ENCODE measurements at regions not wholly inside any gene's neighbourhood (a gene's known extent, or its start where the extent isn't known, plus 50 kb on each side); places are given as distances from the start of the nearest gene placed in this dataset.

DNA sequence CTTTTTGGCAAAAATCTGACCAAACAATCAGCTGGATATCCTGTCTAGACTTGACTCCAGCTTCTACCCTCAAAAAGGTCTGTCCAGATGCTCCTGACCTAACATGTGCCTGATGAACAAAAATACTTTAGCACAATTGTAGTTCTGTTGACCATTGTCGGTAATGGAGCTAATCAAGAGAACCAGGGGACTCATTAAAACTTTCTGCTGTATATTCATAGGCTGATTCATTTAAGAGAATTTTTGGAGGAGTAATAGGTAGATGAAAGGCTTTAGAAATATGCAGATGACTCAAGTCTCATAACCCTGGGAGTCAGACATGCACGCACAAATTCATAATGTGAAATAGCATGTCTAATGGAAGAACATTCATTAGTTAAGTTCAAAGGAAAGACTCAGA, 514.2 kb downstream of the TXNL1 start:
- no peaks in the 10 kb centered on the region for H3K27me3 Mint-ChIP-seq (ENCODE audit: low read depth)
- TF ChIP-seq, protein P1, sequence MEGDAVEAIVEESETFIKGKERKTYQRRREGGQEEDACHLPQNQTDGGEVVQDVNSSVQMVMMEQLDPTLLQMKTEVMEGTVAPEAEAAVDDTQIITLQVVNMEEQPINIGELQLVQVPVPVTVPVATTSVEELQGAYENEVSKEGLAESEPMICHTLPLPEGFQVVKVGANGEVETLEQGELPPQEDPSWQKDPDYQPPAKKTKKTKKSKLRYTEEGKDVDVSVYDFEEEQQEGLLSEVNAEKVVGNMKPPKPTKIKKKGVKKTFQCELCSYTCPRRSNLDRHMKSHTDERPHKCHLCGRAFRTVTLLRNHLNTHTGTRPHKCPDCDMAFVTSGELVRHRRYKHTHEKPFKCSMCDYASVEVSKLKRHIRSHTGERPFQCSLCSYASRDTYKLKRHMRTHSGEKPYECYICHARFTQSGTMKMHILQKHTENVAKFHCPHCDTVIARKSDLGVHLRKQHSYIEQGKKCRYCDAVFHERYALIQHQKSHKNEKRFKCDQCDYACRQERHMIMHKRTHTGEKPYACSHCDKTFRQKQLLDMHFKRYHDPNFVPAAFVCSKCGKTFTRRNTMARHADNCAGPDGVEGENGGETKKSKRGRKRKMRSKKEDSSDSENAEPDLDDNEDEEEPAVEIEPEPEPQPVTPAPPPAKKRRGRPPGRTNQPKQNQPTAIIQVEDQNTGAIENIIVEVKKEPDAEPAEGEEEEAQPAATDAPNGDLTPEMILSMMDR (IDR thresholded peaks at IDR 0.05): no peak
- no peak for DNase-seq (ENCODE audit: low spot score)
- H3K36me3 Mint-ChIP-seq (ENCODE audit: low read depth): no peaks in the 10 kb centered on the region
- no peak overlapping the region for H3K27ac Mint-ChIP-seq (ENCODE audit: unreplicated experiment)
- H3K9me3 Mint-ChIP-seq (ENCODE audit: low read depth): no peaks in the 10 kb centered on the region
- H3K4me3 Mint-ChIP-seq (ENCODE audit: unreplicated experiment): no peak overlapping the region
- peaks cover 4% of the 10 kb centered on the region for H3K4me1 Mint-ChIP-seq (ENCODE audit: low read depth)

DNA sequence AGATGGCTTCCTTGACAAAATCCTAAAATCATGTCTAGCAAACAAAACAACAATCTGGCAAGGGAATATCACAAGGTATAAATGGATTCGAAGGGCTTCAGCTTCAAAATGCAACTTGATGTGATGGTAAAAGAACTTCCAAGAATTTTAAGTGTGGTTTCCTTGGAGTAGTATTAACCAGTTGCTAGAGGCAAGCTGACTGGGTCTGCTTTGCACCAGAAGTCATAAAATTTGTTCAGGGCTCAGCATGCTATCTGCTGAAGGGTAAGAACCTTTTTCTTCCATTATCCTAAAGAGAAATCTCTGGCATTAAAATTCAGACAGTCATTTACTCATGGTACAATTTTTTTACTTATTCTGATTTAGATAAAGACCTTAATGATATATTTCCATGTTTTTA, 516.7 kb downstream of the TXNL1 start:
- Mint-ChIP-seq H3K9me3 (ENCODE audit: low read depth) (no peaks in the 10 kb centered on the region), H3K27me3 (ENCODE audit: low read depth) (no peaks in the 10 kb centered on the region), H3K27ac (ENCODE audit: unreplicated experiment) (no peak overlapping the region), H3K4me1 (ENCODE audit: low read depth) (peaks cover 4% of the 10 kb centered on the region), H3K4me3 (ENCODE audit: unreplicated experiment) (no peak overlapping the region), H3K36me3 (ENCODE audit: low read depth) (no peaks in the 10 kb centered on the region)
- TF ChIP-seq, protein P1 (IDR thresholded peaks at IDR 0.05): no peak
- DNase-seq (ENCODE audit: low spot score): no peak

DNA sequence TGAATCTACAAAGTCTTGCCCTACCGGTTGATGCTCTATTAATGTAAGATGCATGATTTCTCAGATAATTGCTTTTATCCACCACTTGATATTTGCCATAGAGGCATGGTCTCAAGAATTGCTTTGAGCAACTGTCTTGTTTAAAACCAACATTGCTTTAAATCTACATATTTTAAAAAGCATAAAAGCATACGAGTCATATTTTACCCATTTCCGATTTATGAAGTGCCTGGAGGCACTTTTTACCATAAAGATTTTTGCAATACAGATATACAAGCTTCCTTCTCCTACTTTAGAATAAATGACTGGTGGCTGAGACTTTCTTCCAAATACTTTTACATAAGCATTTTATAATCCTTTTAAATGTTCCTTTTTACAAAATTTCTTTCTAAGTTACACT, 517.6 kb downstream of the TXNL1 start:
- no peak overlapping the region for H3K27ac Mint-ChIP-seq (ENCODE audit: unreplicated experiment)
- no peak for DNase-seq (ENCODE audit: low spot score)
- H3K27me3 Mint-ChIP-seq (ENCODE audit: low read depth): no peaks in the 10 kb centered on the region
- H3K36me3 Mint-ChIP-seq (ENCODE audit: low read depth): no peaks in the 10 kb centered on the region
- TF ChIP-seq, protein P1 (IDR thresholded peaks at IDR 0.05): no peak
- H3K4me3 Mint-ChIP-seq (ENCODE audit: unreplicated experiment): no peak overlapping the region
- no peaks in the 10 kb centered on the region for H3K9me3 Mint-ChIP-seq (ENCODE audit: low read depth)
- H3K4me1 Mint-ChIP-seq (ENCODE audit: low read depth): peaks cover 4% of the 10 kb centered on the region

DNA sequence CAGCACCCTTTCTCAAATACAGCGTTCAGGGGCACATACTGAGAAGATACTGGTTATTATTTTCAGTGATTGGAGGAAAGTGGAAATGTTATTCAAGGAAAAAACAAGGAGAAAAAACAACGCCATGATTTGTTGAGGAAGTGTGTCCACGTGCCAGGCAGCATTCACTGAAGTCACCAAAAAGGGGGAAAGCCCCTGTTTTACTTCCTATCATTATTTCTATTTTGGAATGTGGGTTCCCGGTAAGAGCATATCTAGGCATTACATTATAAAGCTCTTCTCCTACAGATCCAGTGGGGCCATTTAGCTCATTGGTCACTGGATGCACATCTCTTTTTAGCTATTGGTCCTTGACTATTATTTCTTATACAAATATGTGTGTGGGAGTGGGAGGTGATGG, 518.7 kb downstream of the TXNL1 start:
- DNase-seq (ENCODE audit: low spot score): no peak
- Mint-ChIP-seq H3K4me1 (ENCODE audit: low read depth) (peaks cover 4% of the 10 kb centered on the region), H3K27ac (ENCODE audit: unreplicated experiment) (no peak overlapping the region)

DNA sequence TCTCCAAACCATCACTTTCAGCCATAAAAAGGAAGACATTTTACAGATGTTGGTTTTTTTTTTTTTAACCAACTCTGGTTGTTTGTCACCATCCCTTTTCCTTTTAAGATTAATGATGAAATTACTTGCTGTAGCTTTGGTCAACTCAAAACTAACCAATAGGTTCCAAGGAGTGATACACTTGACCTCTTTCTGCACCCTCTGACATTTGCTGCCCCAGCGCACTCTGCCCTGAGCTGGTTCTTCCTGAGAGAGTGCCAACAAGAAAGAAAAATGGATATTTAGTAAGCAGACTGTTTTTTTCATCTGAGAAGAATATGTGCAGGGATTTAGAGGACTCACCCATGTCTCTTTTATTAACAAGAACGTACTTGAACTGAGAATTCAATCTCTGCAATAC, 520.0 kb downstream of the TXNL1 start:
- H3K4me1 Mint-ChIP-seq (ENCODE audit: low read depth): peaks cover under 1% of the 10 kb centered on the region
- DNase-seq (ENCODE audit: low spot score): no peak
- H3K27ac Mint-ChIP-seq (ENCODE audit: unreplicated experiment): no peak overlapping the region
- H3K36me3 Mint-ChIP-seq (ENCODE audit: low read depth): no peaks in the 10 kb centered on the region
- TF ChIP-seq, protein P1 (IDR thresholded peaks at IDR 0.05): no peak
- H3K27me3 Mint-ChIP-seq (ENCODE audit: low read depth): no peaks in the 10 kb centered on the region
- no peak overlapping the region for H3K4me3 Mint-ChIP-seq (ENCODE audit: unreplicated experiment)
- no peaks in the 10 kb centered on the region for H3K9me3 Mint-ChIP-seq (ENCODE audit: low read depth)

More for the DNA sequence above, 518.7 kb downstream of the TXNL1 start:
- H3K27me3 Mint-ChIP-seq (ENCODE audit: low read depth): no peaks in the 10 kb centered on the region
- no peaks in the 10 kb centered on the region for H3K9me3 Mint-ChIP-seq (ENCODE audit: low read depth)
- TF ChIP-seq, protein P1 (IDR thresholded peaks at IDR 0.05): no peak
- H3K36me3 Mint-ChIP-seq (ENCODE audit: low read depth): no peaks in the 10 kb centered on the region
- H3K4me3 Mint-ChIP-seq (ENCODE audit: unreplicated experiment): no peak overlapping the region
